ENCODE measurements at regions not wholly inside any gene's neighbourhood (a gene's known extent, or its start where the extent isn't known, plus 50 kb on each side); places are given as distances from the start of the nearest gene placed in this dataset.

DNA sequence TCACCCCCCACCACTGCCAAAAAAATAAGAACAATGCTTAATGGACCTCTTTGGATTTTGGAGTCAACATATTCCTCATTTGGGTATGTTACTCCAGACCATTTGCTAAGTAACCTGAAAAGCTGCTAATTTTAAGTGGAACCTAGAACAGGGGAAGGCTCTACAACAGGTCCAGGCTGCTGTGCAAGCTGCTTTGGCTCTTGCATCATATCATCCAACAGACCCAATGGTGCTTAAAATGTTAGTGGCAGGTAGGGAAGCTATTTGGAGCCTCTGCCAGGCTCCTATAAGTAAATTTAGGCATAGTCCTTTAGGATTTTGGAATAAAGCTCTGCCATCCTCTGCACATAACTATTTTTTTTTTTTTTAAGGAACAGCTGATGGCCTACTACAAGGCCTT is 132.2 kb upstream of the PMCH start:
- Histone ChIP-seq H4K5ac (ENCODE audit: insufficient read length, low read depth, low read length) (no peak overlapping the region), H3K23me2 (ENCODE audit: insufficient read length, low read depth, low read length, poor library complexity, severe bottlenecking) (no peaks in the 10 kb centered on the region), H3K9me3 (ENCODE audit: control insufficient read depth, low read depth, low read length) (no peaks in the 10 kb centered on the region), H3K27me3 (ENCODE audit: insufficient read depth, low read length) (no peaks in the 10 kb centered on the region), H3K14ac (ENCODE audit: insufficient read depth, low read length) (no peak overlapping the region), H3K79me2 (ENCODE audit: insufficient read depth, low read length) (no peaks in the 10 kb centered on the region), H2AFZ (ENCODE audit: low read length) (no peak overlapping the region), H2AK5ac (ENCODE audit: insufficient read length, low read length) (no peak overlapping the region), H3K18ac (ENCODE audit: insufficient read length, low read depth, low read length) (no peak overlapping the region), H2BK15ac (ENCODE audit: low read depth, low read length) (no peak overlapping the region), H3K79me1 (ENCODE audit: insufficient read depth, low read depth, low read length, poor library complexity, severe bottlenecking) (no peaks in the 10 kb centered on the region), H3K9ac (ENCODE audit: extremely low read depth, insufficient read length, low read length) (no peak overlapping the region), H4K8ac (replicated peaks; ENCODE audit: insufficient read length, low read depth, low read length) (no peak overlapping the region), H3T11ph (ENCODE audit: low read length) (no peak overlapping the region), H3K4me1 (ENCODE audit: insufficient read depth, low read length) (no peaks in the 10 kb centered on the region), H3K4me2 (ENCODE audit: insufficient read depth, insufficient read length, low read length) (no peak overlapping the region), H2BK120ac (ENCODE audit: low read depth, low read length, poor library complexity, severe bottlenecking) (no peak overlapping the region), H2BK12ac (ENCODE audit: insufficient read length, low read depth, low read length) (no peak overlapping the region), H3K27ac (ENCODE audit: insufficient read length, low read depth, low read length) (no peak overlapping the region), H3K56ac (ENCODE audit: insufficient read length, low read depth, low read length) (no peak overlapping the region), H3K23ac (ENCODE audit: insufficient read length, low read depth, low read length) (no peak overlapping the region), H4K91ac (ENCODE audit: insufficient read length, low read depth, low read length) (no peak overlapping the region), H2BK5ac (ENCODE audit: insufficient read length, low read length) (no peak overlapping the region), H2BK20ac (ENCODE audit: low read depth, low read length, poor library complexity, severe bottlenecking) (no peak overlapping the region), H4K20me1 (ENCODE audit: control insufficient read depth, insufficient read depth, insufficient read length) (no peaks in the 10 kb centered on the region), H3K4ac (ENCODE audit: low read depth, low read length) (no peak overlapping the region)
- no peaks in the 10 kb centered on the region; the same call in 1 of the 2 replicates for H3K27me3 Mint-ChIP-seq (ENCODE audit: low read depth)
- TF ChIP-seq, protein P1, sequence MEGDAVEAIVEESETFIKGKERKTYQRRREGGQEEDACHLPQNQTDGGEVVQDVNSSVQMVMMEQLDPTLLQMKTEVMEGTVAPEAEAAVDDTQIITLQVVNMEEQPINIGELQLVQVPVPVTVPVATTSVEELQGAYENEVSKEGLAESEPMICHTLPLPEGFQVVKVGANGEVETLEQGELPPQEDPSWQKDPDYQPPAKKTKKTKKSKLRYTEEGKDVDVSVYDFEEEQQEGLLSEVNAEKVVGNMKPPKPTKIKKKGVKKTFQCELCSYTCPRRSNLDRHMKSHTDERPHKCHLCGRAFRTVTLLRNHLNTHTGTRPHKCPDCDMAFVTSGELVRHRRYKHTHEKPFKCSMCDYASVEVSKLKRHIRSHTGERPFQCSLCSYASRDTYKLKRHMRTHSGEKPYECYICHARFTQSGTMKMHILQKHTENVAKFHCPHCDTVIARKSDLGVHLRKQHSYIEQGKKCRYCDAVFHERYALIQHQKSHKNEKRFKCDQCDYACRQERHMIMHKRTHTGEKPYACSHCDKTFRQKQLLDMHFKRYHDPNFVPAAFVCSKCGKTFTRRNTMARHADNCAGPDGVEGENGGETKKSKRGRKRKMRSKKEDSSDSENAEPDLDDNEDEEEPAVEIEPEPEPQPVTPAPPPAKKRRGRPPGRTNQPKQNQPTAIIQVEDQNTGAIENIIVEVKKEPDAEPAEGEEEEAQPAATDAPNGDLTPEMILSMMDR (conservative IDR thresholded peaks at IDR 0.05) = no peak
- DNase-seq = no peak
- peaks cover 0 to 13% of the 10 kb centered on the region in 2 experiments; a peak in 1 of 5 replicates for H3K9me3 Mint-ChIP-seq
- H3K36me3 Mint-ChIP-seq (ENCODE audit: insufficient read depth in 1 of 3, low read depth in 3 of 3) = no peaks in the 10 kb centered on the region; a peak in 2 of 7 replicates
- H3K27ac Mint-ChIP-seq = no peak overlapping the region
- peaks cover 17 to 18% of the 10 kb centered on the region in 2 experiments for H3K4me1 Mint-ChIP-seq
- H3K4me3 Mint-ChIP-seq = no peak overlapping the region

Data from H9 (cell line).